ENCODE measurements at regions not wholly inside any gene's neighbourhood (a gene's known extent, or its start where the extent isn't known, plus 50 kb on each side); places are given as distances from the start of the nearest gene placed in this dataset.

DNA sequence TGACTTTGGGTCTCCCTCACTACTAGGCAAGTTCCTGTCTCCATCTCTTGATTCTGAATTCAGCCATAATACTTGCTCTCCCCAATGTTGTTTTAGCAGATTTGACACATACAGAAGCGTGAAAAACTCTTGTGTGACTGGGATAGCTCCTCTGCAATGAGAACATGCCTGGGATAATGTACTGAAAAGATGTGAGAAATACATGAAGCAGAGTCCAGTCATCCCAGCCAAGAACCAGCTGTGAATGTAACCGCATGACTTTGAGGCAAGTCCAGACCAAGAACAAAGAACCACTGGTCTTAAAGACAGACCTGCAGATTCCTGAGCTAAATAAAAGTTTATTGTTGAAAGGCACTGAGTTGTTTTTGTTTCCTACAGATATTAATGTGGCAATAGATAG lies 135.0 kb downstream of the NMUR2 start:
- DNase-seq (ENCODE audit: low read depth) = no peak

DNA sequence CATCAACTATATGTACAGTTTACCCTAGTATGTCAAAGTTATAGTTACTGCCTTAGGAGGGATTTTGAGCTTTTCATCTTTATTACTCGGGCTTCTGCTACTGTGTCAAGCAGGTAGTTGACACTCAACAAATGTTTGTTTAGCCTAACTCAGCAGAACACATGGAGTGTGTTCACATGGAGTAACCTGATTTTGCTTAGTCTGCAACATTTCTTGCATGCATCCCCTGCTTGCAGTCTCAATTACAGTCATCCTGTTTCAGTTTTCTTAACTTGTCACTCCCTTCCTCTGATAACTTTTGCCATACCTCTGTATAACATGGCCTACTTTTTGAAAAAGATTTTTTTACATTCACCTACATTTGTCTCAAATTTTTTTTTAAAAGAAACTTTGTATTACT lies 135.5 kb downstream of the NMUR2 start:
- DNase-seq (ENCODE audit: low read depth) = no peak

DNA sequence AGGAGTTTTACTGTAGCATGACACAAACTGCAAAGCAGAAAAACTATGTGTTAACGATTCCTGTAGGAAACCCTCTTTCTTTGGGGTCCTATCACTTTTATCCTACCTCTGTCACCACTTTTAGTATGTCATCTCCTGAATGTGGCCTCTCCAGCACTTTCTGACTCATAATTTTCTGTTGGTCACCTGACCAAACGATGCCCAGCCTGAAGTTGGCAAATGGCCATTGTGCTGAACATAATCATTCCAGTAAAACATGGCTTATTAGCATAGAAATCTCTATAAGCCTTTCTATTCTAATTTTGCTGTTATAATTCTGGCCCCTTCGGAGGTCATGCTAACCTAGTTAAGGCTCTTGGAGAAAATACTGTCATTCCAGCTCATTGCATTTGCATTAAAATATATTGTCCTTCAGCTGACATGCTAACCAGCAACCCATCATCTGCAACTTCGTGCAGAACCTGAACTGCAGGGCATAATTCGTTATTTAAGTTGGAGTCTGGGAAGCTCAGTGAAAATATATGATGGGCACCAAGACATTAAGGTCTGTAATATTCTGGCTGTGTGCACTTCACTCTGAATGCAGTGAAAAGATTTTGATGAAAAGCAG lies 140.3 kb downstream of the NMUR2 start:
- no peak for DNase-seq (ENCODE audit: low read depth)

- no peak for DNase-seq (ENCODE audit: low read depth)
Measured at GRCh38 chr5:152262667-152263066, 142.4 kb downstream of the NMUR2 start.

GRCh38 chr5:152260940-152261339 lies 144.1 kb downstream of the NMUR2 start:
- DNase-seq (ENCODE audit: low read depth) = no peak

- DNase-seq (ENCODE audit: low read depth) = no peak
Measured at GRCh38 chr5:152259702-152260101, 145.4 kb downstream of the NMUR2 start.

DNA sequence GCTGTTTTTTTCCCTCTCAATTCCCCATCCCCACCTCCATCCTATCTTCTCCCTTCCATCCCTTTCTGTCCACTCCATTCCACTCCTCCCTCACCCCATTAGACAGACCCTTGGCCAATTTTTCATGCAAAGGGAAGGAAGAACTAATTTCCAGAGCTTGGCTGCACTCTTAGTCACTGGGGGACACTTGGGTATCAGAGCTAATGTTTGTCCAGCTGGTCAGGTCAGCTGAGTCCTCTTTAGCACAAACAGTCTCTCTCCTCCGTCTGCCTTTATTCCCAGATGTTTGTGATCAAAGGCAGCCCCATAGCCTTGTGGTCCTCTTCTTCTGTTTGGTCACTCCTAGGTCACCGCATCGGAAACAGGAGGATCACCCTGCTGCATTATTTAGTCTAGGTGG lies 148.5 kb downstream of the NMUR2 start:
- DNase-seq (ENCODE audit: low read depth) = no peak

DNA sequence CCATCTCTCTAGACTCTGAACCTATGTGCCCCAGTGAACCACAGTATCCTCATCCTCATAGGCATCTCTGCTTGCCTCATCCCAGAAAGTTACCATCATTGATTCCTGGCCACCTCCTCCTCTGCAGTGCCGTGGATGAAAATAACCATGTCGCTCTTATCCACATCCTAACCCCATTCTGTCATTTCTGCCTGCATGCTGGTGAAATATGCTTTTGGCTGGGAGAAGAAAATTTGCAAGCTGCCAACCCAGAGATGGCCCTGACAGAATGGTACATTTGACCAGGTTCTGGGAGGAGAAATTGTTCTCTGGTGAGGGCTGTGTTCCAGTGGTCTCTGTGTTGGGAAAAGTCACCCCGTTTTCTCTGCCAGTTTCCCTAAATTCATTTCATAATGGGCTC lies 149.7 kb downstream of the NMUR2 start:
- no peak for DNase-seq (ENCODE audit: low read depth)

DNA sequence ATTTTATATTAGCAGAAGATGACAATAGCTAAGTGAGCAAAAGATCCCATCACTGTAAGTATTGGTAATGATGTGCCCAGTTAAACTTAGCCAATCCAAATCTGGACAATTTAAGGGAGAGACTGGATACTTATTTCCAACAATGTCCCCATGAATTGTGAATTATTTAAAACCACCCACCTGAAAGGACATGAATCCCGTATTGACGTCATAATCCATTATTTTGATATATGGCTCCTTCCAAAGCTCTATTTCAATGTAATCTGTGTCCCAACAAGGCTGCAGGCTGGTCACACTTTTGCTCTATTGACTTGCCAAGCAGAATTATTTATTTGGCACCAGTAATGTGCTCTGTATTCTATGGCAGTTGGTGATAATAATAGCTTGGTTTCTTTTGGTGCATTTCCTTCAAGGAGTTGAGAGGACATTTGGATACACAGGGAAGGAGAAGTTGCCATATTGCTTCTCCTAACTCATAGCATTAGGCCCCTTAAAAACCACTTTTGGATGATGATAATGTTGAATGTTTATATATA lies 157.2 kb downstream of the NMUR2 start:
- no peak for DNase-seq (ENCODE audit: low read depth)

GRCh38 chr5:152246401-152246800 lies 158.7 kb downstream of the NMUR2 start:
- DNase-seq (ENCODE audit: low read depth) = peak; percentile 2

- no peak for DNase-seq (ENCODE audit: low read depth)
Measured at GRCh38 chr5:152237531-152237930, 167.5 kb downstream of the NMUR2 start.

GRCh38 chr5:152226191-152226590 lies 178.9 kb downstream of the NMUR2 start:
- no peak for DNase-seq (ENCODE audit: low read depth)

DNA sequence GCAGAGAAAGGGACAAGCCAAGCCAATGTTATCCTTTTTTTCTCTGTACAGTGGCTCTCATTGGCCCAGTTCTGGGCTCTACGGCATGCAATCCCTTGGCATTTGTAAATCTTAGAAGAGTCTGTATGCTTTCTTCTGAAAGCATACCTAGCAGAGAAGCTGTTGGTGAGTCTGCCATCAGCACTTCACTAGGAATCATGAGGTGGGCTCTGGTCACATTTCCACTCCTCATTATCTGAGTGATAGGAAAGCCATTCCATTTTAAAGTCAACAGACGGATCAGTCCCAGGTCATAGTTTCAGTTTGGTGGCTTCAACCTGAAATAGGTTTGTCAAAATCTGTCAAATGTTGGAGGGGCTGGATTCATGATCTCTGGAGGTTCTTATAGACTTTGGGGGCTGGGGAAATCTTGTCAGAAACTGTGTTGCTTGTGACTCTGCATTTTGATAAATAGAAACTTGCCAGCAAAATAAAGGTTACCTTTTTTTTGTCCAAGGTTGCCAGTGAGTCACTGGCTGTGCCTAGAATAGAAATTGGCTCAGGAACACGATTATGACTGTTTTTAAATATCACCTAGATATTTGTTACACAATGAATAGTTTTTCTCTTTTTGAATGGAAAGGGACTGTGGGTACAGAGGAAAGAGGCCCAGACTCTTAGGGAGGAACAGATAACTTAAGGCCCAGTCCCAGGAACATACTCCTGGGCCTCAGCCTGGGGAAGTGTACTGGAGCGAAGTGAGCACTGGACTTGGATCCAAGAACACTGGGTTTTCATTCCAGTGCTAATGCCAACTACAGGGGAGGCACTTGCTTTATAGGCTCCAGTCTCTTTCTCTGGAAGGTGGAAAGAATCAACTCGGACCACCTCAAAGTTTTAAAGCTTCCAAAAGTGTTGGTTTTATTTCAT lies 183.1 kb downstream of the NMUR2 start:
- no peak for DNase-seq (ENCODE audit: low read depth)

DNA sequence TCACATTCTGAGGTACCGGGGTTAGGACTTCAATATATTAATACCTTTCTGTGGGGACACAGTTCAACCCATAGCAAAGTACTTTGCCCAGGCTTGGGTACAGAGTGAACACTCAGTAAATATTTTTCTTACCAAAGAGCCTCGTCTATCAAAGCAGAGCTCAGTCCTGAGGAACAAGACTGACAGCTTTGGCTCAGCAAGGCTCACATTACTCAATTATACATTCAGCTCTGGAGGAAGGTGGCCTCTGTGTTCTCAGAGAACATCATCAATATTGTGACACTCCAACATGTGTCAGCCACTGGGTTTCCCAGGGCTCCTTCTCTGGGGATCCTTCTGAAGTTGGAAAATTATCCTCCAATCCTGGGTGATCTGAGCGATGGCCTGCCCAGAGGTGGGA lies 186.4 kb downstream of the NMUR2 start:
- DNase-seq (ENCODE audit: low read depth) = no peak

DNA sequence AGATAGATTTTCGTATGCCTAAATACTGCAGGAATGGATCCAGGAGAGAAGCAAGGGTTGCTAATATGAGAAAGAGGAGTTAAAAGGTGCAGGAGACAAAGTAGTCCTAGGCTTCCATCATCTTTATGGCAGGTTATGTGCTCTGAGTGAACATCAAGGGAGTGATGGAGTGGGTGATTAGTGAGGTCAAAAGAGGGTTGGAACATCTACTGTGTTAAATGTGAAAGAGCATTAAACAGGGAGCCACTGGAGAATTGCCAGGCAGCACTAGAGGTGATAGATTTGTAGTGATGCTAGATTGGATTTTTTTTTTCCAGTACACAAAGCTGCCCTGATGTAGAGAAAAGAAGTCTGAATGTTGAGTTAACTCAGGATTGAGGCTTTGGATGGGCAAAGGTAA lies 199.3 kb downstream of the NMUR2 start:
- no peak for DNase-seq (ENCODE audit: low read depth)

DNA sequence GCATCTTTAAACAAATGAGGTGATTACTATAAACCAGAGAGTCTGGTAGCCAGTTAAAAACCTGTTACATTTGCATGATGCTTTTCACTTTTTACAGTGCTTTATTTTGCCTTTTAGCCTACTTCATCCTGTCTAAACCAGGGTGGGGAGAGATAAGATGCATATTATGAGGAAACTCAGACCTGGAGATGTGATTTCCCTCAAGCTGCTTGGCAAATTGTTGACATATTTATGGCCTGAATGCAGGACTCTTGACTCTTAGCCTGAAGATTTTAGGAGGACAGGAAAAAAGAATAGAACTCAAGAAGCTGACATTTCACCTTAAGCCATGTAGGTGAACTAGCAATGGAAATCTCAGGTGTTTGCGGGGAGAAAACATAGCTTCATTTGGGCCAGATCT lies 202.8 kb downstream of the NMUR2 start:
- DNase-seq (ENCODE audit: low read depth) = no peak

GRCh38 chr5:152193391-152194107 lies 211.5 kb downstream of the NMUR2 start:
- DNase-seq (ENCODE audit: low read depth) = no peak

GRCh38 chr5:152188251-152188650 lies 216.8 kb downstream of the NMUR2 start:
- no peak for DNase-seq (ENCODE audit: low read depth)

GRCh38 chr5:152187668-152188067 lies 217.4 kb downstream of the NMUR2 start:
- DNase-seq (ENCODE audit: low read depth) = no peak

DNA sequence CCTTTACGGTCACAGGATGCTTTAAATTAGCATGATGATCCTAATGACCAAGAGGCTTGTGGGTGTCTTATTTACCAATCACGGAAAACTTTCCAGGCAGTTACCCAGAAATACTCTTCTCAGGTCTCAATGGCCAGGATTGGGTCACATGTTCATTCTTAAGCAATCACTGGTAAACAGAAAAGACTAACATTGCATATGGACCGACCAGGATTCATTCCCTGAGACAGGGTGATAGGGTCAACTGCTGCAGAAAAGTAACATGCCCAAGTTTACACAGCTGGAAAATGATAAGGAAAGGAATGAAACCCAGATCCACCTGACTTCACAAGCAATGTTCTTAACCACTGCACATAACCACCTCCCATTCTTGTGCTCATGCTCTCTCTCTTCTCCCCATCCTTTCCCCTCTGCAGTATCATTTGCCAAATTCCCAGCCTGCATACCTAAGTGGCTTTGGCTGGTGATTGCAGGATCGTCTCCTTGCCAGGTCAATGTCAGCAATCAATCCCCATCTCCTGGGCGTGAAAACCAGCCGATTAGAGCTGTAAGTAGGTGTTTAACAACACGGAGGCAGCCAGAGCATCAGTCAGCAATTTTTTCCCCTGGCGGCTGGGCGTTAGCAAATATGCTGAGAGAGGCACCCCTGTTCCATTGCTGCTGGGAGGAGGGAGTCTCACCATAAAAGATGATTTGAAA lies 219.4 kb downstream of the NMUR2 start:
- DNase-seq (ENCODE audit: low read depth) = no peak

- DNase-seq (ENCODE audit: low read depth) = no peak
Measured at GRCh38 chr5:152184266-152184665, 220.8 kb downstream of the NMUR2 start.

DNA sequence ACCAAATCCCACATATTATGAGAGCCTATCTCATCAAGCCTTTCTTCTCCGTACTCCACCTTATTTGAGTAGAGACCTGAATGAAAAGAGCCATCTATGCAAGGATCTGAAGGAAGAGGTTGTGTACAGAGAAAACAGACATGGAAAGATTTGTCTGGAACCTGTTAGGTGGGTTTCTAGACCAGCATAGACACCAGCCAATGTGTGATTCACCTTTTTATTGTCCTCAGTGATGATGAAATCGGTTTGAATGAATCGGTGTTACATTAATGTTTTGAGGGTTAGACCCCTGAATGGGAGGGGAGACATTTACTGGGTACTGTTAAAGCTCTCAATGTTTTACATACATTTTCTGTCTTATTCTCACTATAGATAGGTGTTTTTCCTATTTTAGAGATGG lies 223.6 kb downstream of the NMUR2 start:
- DNase-seq (ENCODE audit: low read depth) = no peak
